ENCODE measurements at regions not wholly inside any gene's neighbourhood (a gene's known extent, or its start where the extent isn't known, plus 50 kb on each side); places are given as distances from the start of the nearest gene placed in this dataset.

DNA sequence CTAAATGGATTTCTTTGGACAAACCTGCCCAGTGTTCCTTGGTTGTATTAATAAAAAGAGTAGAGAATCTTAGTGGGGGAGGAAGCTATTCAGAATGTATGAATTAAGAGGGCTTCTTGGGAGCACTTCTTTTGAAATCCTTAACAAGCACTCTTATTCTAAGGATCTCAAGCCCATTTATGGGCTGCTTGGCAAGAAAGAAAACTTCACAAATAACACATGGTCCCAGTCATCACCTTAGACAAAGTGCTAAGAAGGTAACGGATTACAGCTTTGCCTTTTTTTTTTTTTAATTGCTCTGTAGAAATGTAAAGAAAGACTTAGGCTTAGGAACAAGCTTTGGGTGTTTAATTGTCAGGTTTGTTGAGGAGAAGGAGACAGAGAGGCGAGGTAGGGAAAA lies 76.6 kb upstream of the IPO9 start:
- Histone ChIP-seq H3K9ac (ENCODE audit: insufficient read depth, low read length, poor library complexity, severe bottlenecking) (no peak overlapping the region), H3K27ac (ENCODE audit: low read depth in 1 of 2, low read length in 2 of 2) (no peak overlapping the region), H3K4me2 (replicated peaks; ENCODE audit: extremely low read depth, low read length, poor library complexity, severe bottlenecking) (no peak overlapping the region), H3K27me3 (ENCODE audit: control insufficient read depth in 2 of 2, insufficient read depth in 2 of 2, low read length in 2 of 2) (no peaks in the 10 kb centered on the region), H2AFZ (ENCODE audit: insufficient read depth, low read depth, low read length, poor library complexity, severe bottlenecking) (no peak overlapping the region), H3K4me3 (replicated peaks in 1 of 3; ENCODE audit: low read depth in 2 of 3, low read length in 3 of 3) (no peak overlapping the region), H3K36me3 (replicated peaks in 1 of 2; ENCODE audit: control insufficient read depth in 1 of 2, insufficient read depth in 2 of 2, low read length in 2 of 2) (no peaks in the 10 kb centered on the region), H3K4me1 (ENCODE audit: control insufficient read depth in 1 of 2, insufficient read depth in 2 of 2, low read length in 2 of 2) (peaks cover 33% of the 10 kb centered on the region in 2 donors), H3K9me3 (replicated peaks in 1 of 2; ENCODE audit: control insufficient read depth in 1 of 2, insufficient read depth in 1 of 2, low read length in 2 of 2) (no peaks in the 10 kb centered on the region), H4K20me1 (ENCODE audit: insufficient read depth, low read length) (no peaks in the 10 kb centered on the region), H3K79me2 (ENCODE audit: insufficient read depth, low read length) (no peaks in the 10 kb centered on the region)
- TF ChIP-seq CTCF (IDR thresholded peaks at IDR 0.05), result no peak
- H3K9me3 Mint-ChIP-seq, result peaks cover 0 to 2% (median 0%) of the 10 kb centered on the region in 7 donors
- H3K27me3 Mint-ChIP-seq (ENCODE audit: low read depth in 3 of 3), result peaks cover 1 to 6% (median 3%) of the 10 kb centered on the region in 3 donors
- WGBS (ENCODE audit: insufficient coverage), result no CpG with 5 or more reads among the region's 2 CpGs
- DNase-seq, result no peak
- no peak overlapping the region for H3K4me3 Mint-ChIP-seq
- no peaks in the 10 kb centered on the region for H3K36me3 Mint-ChIP-seq
- H3K27ac Mint-ChIP-seq, result no peak overlapping the region
- peaks cover 42% of the 10 kb centered on the region for H3K4me1 Mint-ChIP-seq
- intact Hi-C loops (cut with micrococcal nuclease), result loop anchor here in 1 of 2 donors (5.0 kb wide), 1 partner anchor 35 kb away; no protein-coding TSS in a partner anchor

DNA sequence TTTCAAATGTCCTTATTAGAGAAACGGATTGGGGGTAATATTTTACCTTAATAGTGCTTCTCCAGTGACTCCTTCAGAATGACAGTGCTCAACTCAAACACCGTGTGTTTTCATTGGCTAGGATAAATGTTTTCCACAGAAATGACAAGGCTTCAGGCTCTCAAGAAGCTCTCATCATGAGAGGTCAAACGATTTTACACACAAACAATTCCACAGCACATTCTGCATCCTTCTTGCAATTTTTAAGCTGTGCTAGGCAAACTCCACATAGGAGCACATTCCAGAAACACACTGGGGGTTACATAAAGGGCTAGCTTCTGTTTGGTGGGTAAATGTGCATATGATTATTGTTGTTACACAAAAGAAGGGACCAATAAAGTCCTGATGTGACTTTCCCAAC lies 75.5 kb upstream of the IPO9 start:
- H3K9me3 ChIP-seq (replicated peaks in 1 of 2; ENCODE audit: control insufficient read depth in 1 of 2, insufficient read depth in 1 of 2, low read length in 2 of 2), result no peaks in the 10 kb centered on the region
- Mint-ChIP-seq H3K27me3 (ENCODE audit: low read depth in 3 of 3) (peaks cover 0 to 3% (median 3%) of the 10 kb centered on the region in 3 donors), H3K27ac (no peak overlapping the region), H3K4me3 (no peak overlapping the region), H3K4me1 (peaks cover 46% of the 10 kb centered on the region), H3K36me3 (no peaks in the 10 kb centered on the region), H3K9me3 (peaks cover 0 to 2% (median 0%) of the 10 kb centered on the region in 7 donors)
- peaks cover 27 to 28% of the 10 kb centered on the region in 2 donors for H3K4me1 ChIP-seq (ENCODE audit: control insufficient read depth in 1 of 2, insufficient read depth in 2 of 2, low read length in 2 of 2)
- no peak for DNase-seq
- H3K36me3 ChIP-seq (replicated peaks in 1 of 2; ENCODE audit: control insufficient read depth in 1 of 2, insufficient read depth in 2 of 2, low read length in 2 of 2), result no peaks in the 10 kb centered on the region
- no peak overlapping the region for H2AFZ ChIP-seq (ENCODE audit: insufficient read depth, low read depth, low read length, poor library complexity, severe bottlenecking)
- no peaks in the 10 kb centered on the region for H3K27me3 ChIP-seq (ENCODE audit: control insufficient read depth in 2 of 2, insufficient read depth in 2 of 2, low read length in 2 of 2)
- no peaks in the 10 kb centered on the region for H3K79me2 ChIP-seq (ENCODE audit: insufficient read depth, low read length)
- intact Hi-C loops (cut with micrococcal nuclease), result loop anchor here in 1 of 2 donors (5.0 kb wide), 1 partner anchor 34 kb away; no protein-coding TSS in a partner anchor
- no peak overlapping the region for H3K4me2 ChIP-seq (replicated peaks; ENCODE audit: extremely low read depth, low read length, poor library complexity, severe bottlenecking)
- no peak for TF ChIP-seq CTCF (IDR thresholded peaks at IDR 0.05)
- no peaks in the 10 kb centered on the region for H4K20me1 ChIP-seq (ENCODE audit: insufficient read depth, low read length)
- H3K4me3 ChIP-seq (replicated peaks in 1 of 3; ENCODE audit: low read depth in 2 of 3, low read length in 3 of 3), result no peak overlapping the region
- WGBS (ENCODE audit: insufficient coverage), result 100% methylated on average over 1 of the region's 3 CpGs
- no peak overlapping the region for H3K9ac ChIP-seq (ENCODE audit: insufficient read depth, low read length, poor library complexity, severe bottlenecking)
- H3K27ac ChIP-seq (ENCODE audit: low read depth in 1 of 2, low read length in 2 of 2), result no peak overlapping the region

All from CD14-positive monocyte (primary cell).